ENCODE measurements at regions not wholly inside any gene's neighbourhood (a gene's known extent, or its start where the extent isn't known, plus 50 kb on each side); places are given as distances from the start of the nearest gene placed in this dataset.

DNA sequence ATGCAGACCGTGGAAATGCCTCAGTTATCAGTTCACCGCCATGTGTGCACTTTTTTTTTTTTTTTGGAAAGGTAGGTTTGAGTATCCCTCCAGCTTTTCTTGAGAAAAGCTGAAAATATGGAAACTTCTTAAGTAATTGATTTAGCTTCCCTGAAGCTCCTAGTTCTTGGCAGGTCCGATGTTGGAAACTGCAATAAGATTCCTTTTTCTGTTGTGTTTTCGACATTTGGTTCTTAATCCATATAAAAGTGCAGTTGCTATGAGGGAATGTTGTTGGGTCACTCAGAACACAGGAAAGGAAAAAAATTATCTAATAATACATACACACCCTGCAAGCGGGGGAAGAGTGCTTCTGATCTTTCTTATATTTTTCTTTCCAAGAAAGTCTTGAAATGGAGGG is 665.2 kb downstream of the INHBA start:
- TF ChIP-seq, protein P1, sequence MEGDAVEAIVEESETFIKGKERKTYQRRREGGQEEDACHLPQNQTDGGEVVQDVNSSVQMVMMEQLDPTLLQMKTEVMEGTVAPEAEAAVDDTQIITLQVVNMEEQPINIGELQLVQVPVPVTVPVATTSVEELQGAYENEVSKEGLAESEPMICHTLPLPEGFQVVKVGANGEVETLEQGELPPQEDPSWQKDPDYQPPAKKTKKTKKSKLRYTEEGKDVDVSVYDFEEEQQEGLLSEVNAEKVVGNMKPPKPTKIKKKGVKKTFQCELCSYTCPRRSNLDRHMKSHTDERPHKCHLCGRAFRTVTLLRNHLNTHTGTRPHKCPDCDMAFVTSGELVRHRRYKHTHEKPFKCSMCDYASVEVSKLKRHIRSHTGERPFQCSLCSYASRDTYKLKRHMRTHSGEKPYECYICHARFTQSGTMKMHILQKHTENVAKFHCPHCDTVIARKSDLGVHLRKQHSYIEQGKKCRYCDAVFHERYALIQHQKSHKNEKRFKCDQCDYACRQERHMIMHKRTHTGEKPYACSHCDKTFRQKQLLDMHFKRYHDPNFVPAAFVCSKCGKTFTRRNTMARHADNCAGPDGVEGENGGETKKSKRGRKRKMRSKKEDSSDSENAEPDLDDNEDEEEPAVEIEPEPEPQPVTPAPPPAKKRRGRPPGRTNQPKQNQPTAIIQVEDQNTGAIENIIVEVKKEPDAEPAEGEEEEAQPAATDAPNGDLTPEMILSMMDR (IDR thresholded peaks at IDR 0.05), result no peak
- no peak for TF ChIP-seq POLR2A (IDR thresholded peaks at IDR 0.05; ENCODE audit: low read depth)
- no peak for TF ChIP-seq EP300 (IDR thresholded peaks at IDR 0.05)
- TF ChIP-seq POLR2AphosphoS5 (IDR thresholded peaks at IDR 0.05), result no peak
